HL-60 (cell line): ENCODE measurements at regions not wholly inside any gene's neighbourhood (a gene's known extent, or its start where the extent isn't known, plus 50 kb on each side); places are given as distances from the start of the nearest gene placed in this dataset.

Experiments
- GABPA ChIP-seq: IDR thresholded peaks from 2 replicates; pipeline ENCODE4 v1.6.1; 2012; ENCODE audit warnings: low read depth
- POLR2AphosphoS5 ChIP-seq: IDR thresholded peaks from 2 replicates; pipeline ENCODE4 v1.6.1; 2012; ENCODE audit warnings: low read depth
- TF ChIP-seq, protein P1 (sequence below): IDR thresholded peaks from one replicate; pipeline ENCODE4 v1.5.1; 2011; ENCODE audit warnings: low read length, control low read depth, inconsistent platforms; ENCODE audit not compliant: insufficient read depth
- TF ChIP-seq, protein P2 (sequence below): IDR thresholded peaks from 2 replicates; pipeline ENCODE4 v1.6.1; 2012; ENCODE audit warnings: low read depth; ENCODE audit not compliant: insufficient replicate concordance

DNA sequence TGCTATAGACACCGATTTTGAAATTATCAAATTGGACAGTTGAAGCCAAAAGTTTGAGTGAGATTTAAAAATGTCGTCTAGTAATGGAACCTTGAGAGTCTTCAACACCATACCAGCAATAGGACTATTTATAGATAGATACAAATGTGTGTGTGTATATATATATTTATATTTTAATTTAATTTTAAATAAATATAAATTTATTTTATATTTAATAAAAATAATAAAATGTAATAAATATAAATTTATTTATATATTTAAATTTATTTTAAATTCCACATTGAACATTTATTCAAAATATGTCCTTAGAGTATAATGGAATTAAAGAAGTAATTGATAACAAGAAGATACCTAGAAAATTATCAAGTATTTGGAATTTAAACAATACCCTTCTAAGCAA lies 221.9 kb upstream of the CXXC4 start:
- TF ChIP-seq, protein P1, sequence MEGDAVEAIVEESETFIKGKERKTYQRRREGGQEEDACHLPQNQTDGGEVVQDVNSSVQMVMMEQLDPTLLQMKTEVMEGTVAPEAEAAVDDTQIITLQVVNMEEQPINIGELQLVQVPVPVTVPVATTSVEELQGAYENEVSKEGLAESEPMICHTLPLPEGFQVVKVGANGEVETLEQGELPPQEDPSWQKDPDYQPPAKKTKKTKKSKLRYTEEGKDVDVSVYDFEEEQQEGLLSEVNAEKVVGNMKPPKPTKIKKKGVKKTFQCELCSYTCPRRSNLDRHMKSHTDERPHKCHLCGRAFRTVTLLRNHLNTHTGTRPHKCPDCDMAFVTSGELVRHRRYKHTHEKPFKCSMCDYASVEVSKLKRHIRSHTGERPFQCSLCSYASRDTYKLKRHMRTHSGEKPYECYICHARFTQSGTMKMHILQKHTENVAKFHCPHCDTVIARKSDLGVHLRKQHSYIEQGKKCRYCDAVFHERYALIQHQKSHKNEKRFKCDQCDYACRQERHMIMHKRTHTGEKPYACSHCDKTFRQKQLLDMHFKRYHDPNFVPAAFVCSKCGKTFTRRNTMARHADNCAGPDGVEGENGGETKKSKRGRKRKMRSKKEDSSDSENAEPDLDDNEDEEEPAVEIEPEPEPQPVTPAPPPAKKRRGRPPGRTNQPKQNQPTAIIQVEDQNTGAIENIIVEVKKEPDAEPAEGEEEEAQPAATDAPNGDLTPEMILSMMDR = no peak
- TF ChIP-seq POLR2AphosphoS5 (no peak), GABPA (no peak)
- TF ChIP-seq, protein P2, sequence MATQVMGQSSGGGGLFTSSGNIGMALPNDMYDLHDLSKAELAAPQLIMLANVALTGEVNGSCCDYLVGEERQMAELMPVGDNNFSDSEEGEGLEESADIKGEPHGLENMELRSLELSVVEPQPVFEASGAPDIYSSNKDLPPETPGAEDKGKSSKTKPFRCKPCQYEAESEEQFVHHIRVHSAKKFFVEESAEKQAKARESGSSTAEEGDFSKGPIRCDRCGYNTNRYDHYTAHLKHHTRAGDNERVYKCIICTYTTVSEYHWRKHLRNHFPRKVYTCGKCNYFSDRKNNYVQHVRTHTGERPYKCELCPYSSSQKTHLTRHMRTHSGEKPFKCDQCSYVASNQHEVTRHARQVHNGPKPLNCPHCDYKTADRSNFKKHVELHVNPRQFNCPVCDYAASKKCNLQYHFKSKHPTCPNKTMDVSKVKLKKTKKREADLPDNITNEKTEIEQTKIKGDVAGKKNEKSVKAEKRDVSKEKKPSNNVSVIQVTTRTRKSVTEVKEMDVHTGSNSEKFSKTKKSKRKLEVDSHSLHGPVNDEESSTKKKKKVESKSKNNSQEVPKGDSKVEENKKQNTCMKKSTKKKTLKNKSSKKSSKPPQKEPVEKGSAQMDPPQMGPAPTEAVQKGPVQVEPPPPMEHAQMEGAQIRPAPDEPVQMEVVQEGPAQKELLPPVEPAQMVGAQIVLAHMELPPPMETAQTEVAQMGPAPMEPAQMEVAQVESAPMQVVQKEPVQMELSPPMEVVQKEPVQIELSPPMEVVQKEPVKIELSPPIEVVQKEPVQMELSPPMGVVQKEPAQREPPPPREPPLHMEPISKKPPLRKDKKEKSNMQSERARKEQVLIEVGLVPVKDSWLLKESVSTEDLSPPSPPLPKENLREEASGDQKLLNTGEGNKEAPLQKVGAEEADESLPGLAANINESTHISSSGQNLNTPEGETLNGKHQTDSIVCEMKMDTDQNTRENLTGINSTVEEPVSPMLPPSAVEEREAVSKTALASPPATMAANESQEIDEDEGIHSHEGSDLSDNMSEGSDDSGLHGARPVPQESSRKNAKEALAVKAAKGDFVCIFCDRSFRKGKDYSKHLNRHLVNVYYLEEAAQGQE = no peak
